IPS-18a (cell line): ENCODE measurements at regions not wholly inside any gene's neighbourhood (a gene's known extent, or its start where the extent isn't known, plus 50 kb on each side); places are given as distances from the start of the nearest gene placed in this dataset.

Experiments used
- H3K27ac ChIP-seq: one replicate; pipeline ENCODE4 v1.5.1; 2013; ENCODE audit warnings: low read length
- H3K27me3 ChIP-seq: one replicate; pipeline ENCODE4 v1.6.1; 2013; ENCODE audit warnings: mild to moderate bottlenecking, low read length; ENCODE audit not compliant: control insufficient read depth, insufficient read depth
- H3K36me3 ChIP-seq: one replicate; pipeline ENCODE4 v1.6.1; 2013; ENCODE audit warnings: low read depth, low read length; ENCODE audit not compliant: control insufficient read depth
- H3K4me1 ChIP-seq: one replicate; pipeline ENCODE4 v1.6.1; 2013; ENCODE audit warnings: low read depth, low read length; ENCODE audit not compliant: control insufficient read depth
- H3K4me3 ChIP-seq: one replicate; pipeline ENCODE4 v1.5.1; 2013; ENCODE audit warnings: low read length
- H3K9ac ChIP-seq: one replicate; pipeline ENCODE4 v1.6.1; 2013; ENCODE audit warnings: mild to moderate bottlenecking, low read length, moderate library complexity
- H3K9me3 ChIP-seq: one replicate; pipeline ENCODE4 v1.6.1; 2013; ENCODE audit warnings: low read depth, low read length; ENCODE audit not compliant: control insufficient read depth

DNA sequence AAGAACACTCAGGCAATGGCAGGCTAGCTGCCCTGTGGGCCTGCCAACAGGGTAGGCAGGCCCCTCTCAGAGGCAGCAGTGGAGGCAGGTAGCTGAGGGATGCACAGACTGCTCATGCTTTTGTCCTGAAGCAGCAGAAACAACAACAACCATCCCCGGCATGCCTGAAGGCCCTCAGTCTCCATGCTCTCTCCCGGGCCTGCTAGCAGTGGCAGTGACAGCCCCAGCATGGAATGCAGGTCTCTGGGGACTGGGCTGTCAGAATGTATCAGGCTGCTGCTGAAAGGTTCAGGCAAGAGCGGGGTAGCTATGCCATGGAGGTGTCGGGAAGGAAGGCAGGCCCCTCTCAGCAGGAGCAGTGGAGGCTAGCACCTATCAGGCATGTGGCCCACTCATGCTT lies 209.8 kb downstream of the KCNJ3 start:
- Histone ChIP-seq H3K4me1 (no peaks in the 10 kb centered on the region), H3K9me3 (no peaks in the 10 kb centered on the region), H3K4me3 (no peak overlapping the region), H3K9ac (no peak overlapping the region), H3K36me3 (no peaks in the 10 kb centered on the region), H3K27me3 (no peaks in the 10 kb centered on the region), H3K27ac (no peak overlapping the region)
